Panc1 (cell line): ENCODE measurements at regions not wholly inside any gene's neighbourhood (a gene's known extent, or its start where the extent isn't known, plus 50 kb on each side); places are given as distances from the start of the nearest gene placed in this dataset.

Experiments used
- ATAC-seq: fragments of 200-7000 bp; cut with Tn5 transposase; 2 replicates; pipeline ENCODE4 v1.9.1; 2020; ENCODE audit warnings: mild to moderate bottlenecking, moderate library complexity
- BruUV-seq: library from RNA; stranded (reverse); fragments of 400-500 nt; replicated peaks from 2 replicates; lab custom pipeline; 2021; lab: Mats Ljungman, UMichigan
- CTCF ChIA-PET: fragments of 300-600 bp; sonication (Branson Sonifier 250); formaldehyde crosslinking; loops from one replicate; lab custom pipeline; 2022; ENCODE audit warnings: antibody characterized with exemption; lab: Charles Lee
- POLR2A ChIA-PET: fragments of 300-600 bp; sonication (Branson Sonifier 250); formaldehyde crosslinking; loops from one replicate; lab custom pipeline; 2022; ENCODE audit warnings: antibody characterized with exemption; lab: Charles Lee
- DNase-seq: peaks from one replicate; pipeline ENCODE4 v3.0.0-alpha.2; 2010; ENCODE audit warnings: low read depth, low spot score
- H3K27ac ChIP-seq: 2 replicates; pipeline ENCODE4 v1.5.1; 2011; ENCODE audit warnings: mild to moderate bottlenecking, low read length, inconsistent platforms
- H3K27me3 ChIP-seq: fragments of 200-500 bp; sonication (Bioruptor generic); 2 replicates; pipeline ENCODE4 v1.6.0; 2014; ENCODE audit warnings: low read length, inconsistent platforms; ENCODE audit not compliant: control insufficient read depth, insufficient read depth
- H3K36me3 ChIP-seq: fragments of 200-500 bp; sonication (Bioruptor generic); 2 replicates; pipeline ENCODE4 v1.5.1; 2014; ENCODE audit warnings: inconsistent platforms, mild to moderate bottlenecking, low read length, moderate library complexity; ENCODE audit not compliant: control insufficient read depth, insufficient read depth
- H3K4me1 ChIP-seq: 2 replicates; pipeline ENCODE4 v1.5.1; 2011; ENCODE audit warnings: inconsistent platforms, mild to moderate bottlenecking, low read length, moderate library complexity; ENCODE audit not compliant: control insufficient read depth, insufficient read depth
- H3K4me3 ChIP-seq, 2 experiments: 2 replicates each; pipeline ENCODE4 v1.5.1; 2011 to 2012; ENCODE audit warnings: low read depth in 2 of 2, low read length in 2 of 2, mild to moderate bottlenecking in 2 of 2, inconsistent platforms in 1 of 2, moderate library complexity in 1 of 2
- H3K9me3 ChIP-seq: fragments of 200-500 bp; sonication (Bioruptor generic); 2 replicates; pipeline ENCODE4 v1.5.1; 2014; ENCODE audit warnings: low read depth, mild to moderate bottlenecking, inconsistent platforms, low read length, moderate library complexity; ENCODE audit not compliant: control insufficient read depth, insufficient read depth
- CTCF ChIP-seq: fragments of 450-650 bp; IDR thresholded peaks from 2 replicates; pipeline ENCODE4 v1.5.1; 2017; ENCODE audit warnings: mild to moderate bottlenecking
- POLR2AphosphoS5 ChIP-seq: IDR thresholded peaks from 2 replicates; pipeline ENCODE4 v1.6.1; 2012; ENCODE audit warnings: mild to moderate bottlenecking, low read depth, low read length, moderate library complexity
- REST ChIP-seq, 2 experiments: IDR thresholded peaks; 2 replicates each; pipeline ENCODE4 v1.6.1; 2011 to 2012; ENCODE audit warnings: low read depth in 2 of 2, control low read depth in 1 of 2, low read length in 1 of 2, mild to moderate bottlenecking in 1 of 2, moderate library complexity in 1 of 2; ENCODE audit not compliant: insufficient read depth in 1 of 2
- SIN3A ChIP-seq: IDR thresholded peaks from 2 replicates; pipeline ENCODE4 v1.6.1; 2012; ENCODE audit warnings: low read depth, mild to moderate bottlenecking, low read length, moderate library complexity, borderline replicate concordance; ENCODE audit not compliant: insufficient read depth
- TCF7L2 ChIP-seq: IDR thresholded peaks from 2 replicates; pipeline ENCODE4 v1.6.1; 2011; ENCODE audit warnings: mild to moderate bottlenecking, low read depth, low read length, inconsistent platforms
- in situ Hi-C: cut with HindIII; loops from 2 replicates; pipeline ENCODE4 v1.10.0; 2016; ENCODE audit warnings: low sequenced_read_pairs, low pct_unique_long_range_greater_than_20kb
- intact Hi-C: fragments of 100-400 bp; cut with micrococcal nuclease; formaldehyde crosslinking; loops from one replicate; pipeline ENCODE4 v1.10.0; 2022; ENCODE audit not compliant: unreplicated experiment

- intact Hi-C loops: no loop called here
- Histone ChIP-seq H3K4me3 (no peak overlapping the region), H3K27me3 (0 out of 2 replicates have a peak, but pooled peaks cover 1% of the 10 kb centered on the region), H3K9me3 (peaks cover 13% of the 10 kb centered on the region; the same call in 1 of the 2 replicates), H3K36me3 (no peaks in the 10 kb centered on the region), H3K4me1 (no peaks in the 10 kb centered on the region), H3K27ac (no peak overlapping the region)
- ATAC-seq (no peak), DNase-seq (no peak)
- ChIA-PET CTCF (no interaction called here), POLR2A (no interaction called here)
- TF ChIP-seq REST (IDR thresholded peaks at IDR 0.05; ENCODE audit: insufficient read depth in 1 of 2, low read depth in 2 of 2, low read length in 1 of 2) (no peak), POLR2AphosphoS5 (no peak), SIN3A (no peak), TCF7L2 (no peak), CTCF (no peak)
- no TSS peak for BruUV-seq
- in situ Hi-C loops: no loop called here
Observed at GRCh38 chr1:87194271-87194774, 134.4 kb upstream of the LMO4 start.

GRCh38 chr1:87194856-87195255, 133.8 kb upstream of the LMO4 start:
- H3K9me3 ChIP-seq: peaks cover 13% of the 10 kb centered on the region; the same call in 1 of the 2 replicates
- TF ChIP-seq REST (IDR thresholded peaks at IDR 0.05; ENCODE audit: insufficient read depth in 1 of 2, low read depth in 2 of 2, low read length in 1 of 2) (no peak), TCF7L2 (no peak), POLR2AphosphoS5 (no peak), CTCF (no peak), SIN3A (no peak)
- POLR2A ChIA-PET: no interaction called here
- no TSS peak for BruUV-seq
- no peak overlapping the region for H3K4me3 ChIP-seq
- no peaks in the 10 kb centered on the region for H3K36me3 ChIP-seq
- no peak for DNase-seq
- intact Hi-C loops: no loop called here
- H3K4me1 ChIP-seq: no peaks in the 10 kb centered on the region
- H3K27ac ChIP-seq: no peak overlapping the region
- H3K27me3 ChIP-seq: no peaks in the 10 kb centered on the region
- in situ Hi-C loops: no loop called here
- CTCF ChIA-PET: no interaction called here
- no peak for ATAC-seq
